Keratinocyte (primary cell): ENCODE measurements at regions not wholly inside any gene's neighbourhood (a gene's known extent, or its start where the extent isn't known, plus 50 kb on each side); places are given as distances from the start of the nearest gene placed in this dataset.

Source experiments
- DNase-seq: peaks from one replicate; pipeline ENCODE4 v3.0.0-alpha.2; 2011; ENCODE audit warnings: low read depth, missing footprints, low spot score
- FAIRE-seq: peaks from 2 replicates; lab custom pipeline; 2011; peaks lifted over from hg19 to GRCh38; lab: Jason Lieb, UNC
- H2AFZ ChIP-seq: 2 replicates; pipeline ENCODE4 v1.6.0; 2012; ENCODE audit warnings: low read length, control low read depth, inconsistent platforms; ENCODE audit not compliant: control insufficient read depth
- H3K27ac ChIP-seq: 2 replicates; pipeline ENCODE4 v1.5.1; 2011; ENCODE audit warnings: low read length; ENCODE audit not compliant: control insufficient read depth, insufficient read depth
- H3K27me3 ChIP-seq: 3 replicates; pipeline ENCODE4 v1.6.0; 2011; ENCODE audit warnings: low read length; ENCODE audit not compliant: control insufficient read depth, insufficient read depth; ENCODE audit errors: extremely low read depth
- H3K36me3 ChIP-seq, 2 experiments: 2 replicates in 1 of 2; 3 replicates in 1 of 2; pipeline ENCODE4 v1.5.1; 2011; ENCODE audit warnings: low read length in 2 of 2, mild to moderate bottlenecking in 1 of 2; ENCODE audit not compliant: control insufficient read depth in 2 of 2, insufficient read depth in 2 of 2; ENCODE audit errors: extremely low read depth in 1 of 2
- H3K4me1 ChIP-seq: 3 replicates; pipeline ENCODE4 v1.5.1; 2011; ENCODE audit warnings: low read length; ENCODE audit not compliant: control insufficient read depth, insufficient read depth; ENCODE audit errors: extremely low read depth
- H3K4me2 ChIP-seq: 3 replicates; pipeline ENCODE4 v1.6.0; 2011; ENCODE audit warnings: low read depth, low read length; ENCODE audit not compliant: control insufficient read depth, insufficient read depth; ENCODE audit errors: extremely low read depth
- H3K4me3 ChIP-seq, 3 experiments: fragments of 200-600 bp in 1 of 3; sonication (generic) in 1 of 3; 2 replicates in 2 of 3; 3 replicates in 1 of 3; pipeline ENCODE4 v1.5.1; 2011 to 2016; ENCODE audit warnings: low read length in 3 of 3, mild to moderate bottlenecking in 3 of 3, control low read depth in 2 of 3, inconsistent platforms in 1 of 3, low read depth in 1 of 3, mixed read lengths in 1 of 3, mixed run types in 1 of 3, moderate library complexity in 1 of 3; ENCODE audit not compliant: control insufficient read depth in 2 of 3, insufficient read depth in 2 of 3; ENCODE audit errors: extremely low read depth in 1 of 3
- H3K79me2 ChIP-seq: 2 replicates; pipeline ENCODE4 v1.6.0; 2012; ENCODE audit warnings: low read length; ENCODE audit not compliant: control insufficient read depth, insufficient read depth
- H3K9ac ChIP-seq: 3 replicates; pipeline ENCODE4 v1.6.0; 2011; ENCODE audit warnings: low read length; ENCODE audit not compliant: control insufficient read depth, insufficient read depth; ENCODE audit errors: extremely low read depth
- H3K9me1 ChIP-seq: 3 replicates; pipeline ENCODE4 v1.6.0; 2011; ENCODE audit warnings: low read length; ENCODE audit not compliant: control insufficient read depth, insufficient read depth; ENCODE audit errors: extremely low read depth
- H3K9me3 ChIP-seq: 2 replicates; pipeline ENCODE4 v1.5.1; 2012; ENCODE audit warnings: low read depth, low read length; ENCODE audit not compliant: control insufficient read depth
- H4K20me1 ChIP-seq: 3 replicates; pipeline ENCODE4 v1.6.0; 2011; ENCODE audit warnings: low read length; ENCODE audit not compliant: control insufficient read depth, insufficient read depth; ENCODE audit errors: extremely low read depth
- EZH2 ChIP-seq: IDR thresholded peaks from one replicate; pipeline ENCODE4 v1.6.1; 2012; ENCODE audit warnings: inconsistent platforms, mild to moderate bottlenecking, low read length, moderate library complexity
- dilution Hi-C: fragments of 300-500 bp; cut with MboI; formaldehyde crosslinking; loops from one replicate; pipeline ENCODE4 v1.7.0; 2020; ENCODE audit warnings: low sequenced_read_pairs; ENCODE audit not compliant: extremely low pct_ligation_motif_present
- TF ChIP-seq, protein P1 (sequence below), 3 experiments: IDR thresholded peaks in 1 of 3; conservative IDR thresholded peaks in 1 of 3; optimal IDR thresholded peaks in 1 of 3; 2 replicates in 2 of 3; 3 replicates in 1 of 3; pipeline versions ENCODE3 to v1.5.1; 2011; ENCODE audit warnings: low read length in 3 of 3, mild to moderate bottlenecking in 3 of 3, moderate library complexity in 2 of 3, control low read depth in 1 of 3, inconsistent platforms in 1 of 3; ENCODE audit not compliant: insufficient read depth in 2 of 3; ENCODE audit errors: extremely low read depth in 1 of 3

DNA sequence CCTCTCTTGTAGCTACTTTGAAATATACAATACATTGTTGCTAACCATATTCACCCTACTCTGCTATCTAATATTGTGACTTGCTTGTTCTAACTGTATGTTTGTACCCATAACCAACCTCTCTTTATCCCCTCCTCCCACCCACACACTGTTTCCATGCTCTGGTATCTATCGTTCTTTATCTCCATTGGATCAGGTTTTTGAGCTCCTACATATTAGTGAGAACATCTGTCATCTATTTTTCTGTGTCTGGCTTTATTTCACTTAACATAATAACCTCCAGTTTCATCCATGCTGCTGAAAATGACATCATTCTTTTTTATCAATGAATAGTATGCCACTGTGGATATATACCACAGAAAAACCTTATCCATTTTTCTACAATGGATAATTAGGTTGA is 1230.1 kb downstream of the PLA2G4A start:
- H3K4me1 ChIP-seq = no peaks in the 10 kb centered on the region
- TF ChIP-seq, protein P1, sequence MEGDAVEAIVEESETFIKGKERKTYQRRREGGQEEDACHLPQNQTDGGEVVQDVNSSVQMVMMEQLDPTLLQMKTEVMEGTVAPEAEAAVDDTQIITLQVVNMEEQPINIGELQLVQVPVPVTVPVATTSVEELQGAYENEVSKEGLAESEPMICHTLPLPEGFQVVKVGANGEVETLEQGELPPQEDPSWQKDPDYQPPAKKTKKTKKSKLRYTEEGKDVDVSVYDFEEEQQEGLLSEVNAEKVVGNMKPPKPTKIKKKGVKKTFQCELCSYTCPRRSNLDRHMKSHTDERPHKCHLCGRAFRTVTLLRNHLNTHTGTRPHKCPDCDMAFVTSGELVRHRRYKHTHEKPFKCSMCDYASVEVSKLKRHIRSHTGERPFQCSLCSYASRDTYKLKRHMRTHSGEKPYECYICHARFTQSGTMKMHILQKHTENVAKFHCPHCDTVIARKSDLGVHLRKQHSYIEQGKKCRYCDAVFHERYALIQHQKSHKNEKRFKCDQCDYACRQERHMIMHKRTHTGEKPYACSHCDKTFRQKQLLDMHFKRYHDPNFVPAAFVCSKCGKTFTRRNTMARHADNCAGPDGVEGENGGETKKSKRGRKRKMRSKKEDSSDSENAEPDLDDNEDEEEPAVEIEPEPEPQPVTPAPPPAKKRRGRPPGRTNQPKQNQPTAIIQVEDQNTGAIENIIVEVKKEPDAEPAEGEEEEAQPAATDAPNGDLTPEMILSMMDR (optimal IDR thresholded peaks at IDR 0.05 in 1 of 3, IDR thresholded peaks at IDR 0.05 in 1 of 3, conservative IDR thresholded peaks at IDR 0.05 in 1 of 3; ENCODE audit: extremely low read depth in 1 of 3, insufficient read depth in 2 of 3, low read length in 3 of 3) = no peak
- TF ChIP-seq EZH2 = no peak
- H3K79me2 ChIP-seq = no peaks in the 10 kb centered on the region

DNA sequence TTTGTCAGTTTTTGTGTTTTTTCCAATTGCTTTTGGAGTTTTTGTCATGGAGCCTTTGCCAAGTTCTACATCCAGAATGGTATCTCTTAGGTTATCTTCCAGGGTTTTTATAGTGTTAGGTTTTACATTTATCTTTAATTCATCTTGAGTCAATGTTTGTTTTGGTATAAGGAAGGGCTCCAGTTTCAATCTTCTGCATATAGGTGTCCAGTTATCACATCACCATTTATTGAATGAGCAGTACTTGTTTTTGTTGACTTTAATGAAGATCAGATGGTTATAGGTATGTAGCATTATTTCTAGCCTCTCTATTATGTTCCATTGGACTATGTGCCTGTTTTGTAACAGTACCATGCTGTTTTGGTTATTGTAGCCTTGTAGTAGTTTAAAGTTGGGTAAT is 1233.1 kb downstream of the PLA2G4A start:
- no peak overlapping the region for H3K27ac ChIP-seq
- no peak for FAIRE-seq
- no peaks in the 10 kb centered on the region for H3K79me2 ChIP-seq
- H3K4me3 ChIP-seq = no peak overlapping the region
- H3K9me1 ChIP-seq = no peaks in the 10 kb centered on the region
- no peak overlapping the region for H3K4me2 ChIP-seq
- no peak for DNase-seq
- no peak overlapping the region for H2AFZ ChIP-seq
- H3K9ac ChIP-seq = no peak overlapping the region
- no peaks in the 10 kb centered on the region for H3K36me3 ChIP-seq
- no peaks in the 10 kb centered on the region for H3K4me1 ChIP-seq
- dilution Hi-C loops = no loop called here
- TF ChIP-seq, protein P1 (optimal IDR thresholded peaks at IDR 0.05 in 1 of 3, IDR thresholded peaks at IDR 0.05 in 1 of 3, conservative IDR thresholded peaks at IDR 0.05 in 1 of 3; ENCODE audit: extremely low read depth in 1 of 3, insufficient read depth in 2 of 3, low read length in 3 of 3) = no peak
- no peak for TF ChIP-seq EZH2
- no peaks in the 10 kb centered on the region for H3K27me3 ChIP-seq
- no peaks in the 10 kb centered on the region for H3K9me3 ChIP-seq
- H4K20me1 ChIP-seq = no peaks in the 10 kb centered on the region

More for the DNA sequence above, 1230.1 kb downstream of the PLA2G4A start:
- Histone ChIP-seq H3K9ac (no peak overlapping the region), H3K36me3 (no peaks in the 10 kb centered on the region), H3K27ac (no peak overlapping the region), H4K20me1 (no peaks in the 10 kb centered on the region), H3K4me2 (no peak overlapping the region), H3K27me3 (no peaks in the 10 kb centered on the region), H3K9me1 (no peaks in the 10 kb centered on the region), H2AFZ (no peak overlapping the region), H3K4me3 (no peak overlapping the region), H3K9me3 (no peaks in the 10 kb centered on the region)
- dilution Hi-C loops = no loop called here
- DNase-seq = no peak
- no peak for FAIRE-seq
